Colon (tissue), 2 donors: ENCODE measurements at regions not wholly inside any gene's neighbourhood (a gene's known extent, or its start where the extent isn't known, plus 50 kb on each side); places are given as distances from the start of the nearest gene placed in this dataset.

Experiments used
- FAIRE-seq: peaks from 2 replicates; lab custom pipeline; 2012; peaks lifted over from hg19 to GRCh38; lab: Jason Lieb, UNC
- donor health status: control.
- donor health status: control.

DNA sequence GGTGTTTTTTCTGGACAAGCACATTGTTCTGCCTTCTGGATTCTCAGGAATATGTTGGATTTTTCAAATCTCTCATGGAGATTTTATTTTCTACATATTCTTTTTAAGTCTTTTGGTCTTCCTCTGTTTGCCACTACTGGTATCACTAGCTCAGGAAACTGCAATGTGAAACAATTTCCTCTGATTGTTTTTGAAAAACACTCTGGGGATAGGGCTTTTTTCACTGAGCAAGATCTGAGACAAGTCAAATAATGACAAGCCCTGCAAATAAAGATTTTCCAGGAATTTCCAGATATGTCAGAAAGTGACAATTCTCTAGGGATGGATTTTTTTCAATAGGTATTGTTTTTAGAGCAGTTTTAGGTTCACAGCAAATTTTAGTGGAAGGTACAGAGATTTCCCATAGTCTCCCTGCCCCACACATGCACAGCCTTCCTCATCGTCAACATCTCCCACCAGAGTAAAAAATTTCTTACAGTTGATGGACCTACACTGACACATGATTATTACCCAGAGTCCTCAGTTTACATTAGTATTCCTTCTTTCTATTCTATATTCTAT, 86.9 kb upstream of the TMEM161B start:
- no peak for FAIRE-seq

- FAIRE-seq, result no peak
These were observed 57.2 kb upstream of the TMEM161B start for GRCh38 chr5:88325868-88326267.

GRCh38 chr5:88322785-88323184, 54.1 kb upstream of the TMEM161B start:
- no peak for FAIRE-seq
